GM21619 (cell line): ENCODE measurements at regions not wholly inside any gene's neighbourhood (a gene's known extent, or its start where the extent isn't known, plus 50 kb on each side); places are given as distances from the start of the nearest gene placed in this dataset.
"Not testable (repeated sequence)": the region's sequence is repeated elsewhere in the genome, so short reads cannot be mapped to it uniquely, and the experiment has no call there.

Experiments
- ATAC-seq: cut with Tn5 transposase; IDR thresholded peaks from one replicate; pipeline ENCODE4 v1.9.1; 2021; ENCODE audit not compliant: unreplicated experiment

GRCh38 chr3:24683090-24683489, 188.4 kb upstream of the THRB start:
- ATAC-seq = no peak

- no peak for ATAC-seq
These were observed 189.2 kb upstream of the THRB start for GRCh38 chr3:24683633-24684384.

- no peak for ATAC-seq
These were observed 189.9 kb upstream of the THRB start for GRCh38 chr3:24684506-24685023.

- ATAC-seq = peak; percentile 53
These were observed 192.2 kb upstream of the THRB start for GRCh38 chr3:24686808-24687207.

GRCh38 chr3:24687671-24688070, 193.0 kb upstream of the THRB start:
- no peak for ATAC-seq

GRCh38 chr3:24688446-24689148, 193.9 kb upstream of the THRB start:
- ATAC-seq = no peak

GRCh38 chr3:24689353-24689752, 194.7 kb upstream of the THRB start:
- no peak for ATAC-seq

GRCh38 chr3:24690777-24691176, 196.1 kb upstream of the THRB start:
- ATAC-seq = no peak

- ATAC-seq = not testable (repeated sequence)
These were observed 204.4 kb upstream of the THRB start for GRCh38 chr3:24699078-24699477.

GRCh38 chr3:24704496-24704895, 209.8 kb upstream of the THRB start:
- no peak for ATAC-seq

- no peak for ATAC-seq
These were observed 213.3 kb upstream of the THRB start for GRCh38 chr3:24707936-24708335.

- no peak for ATAC-seq
These were observed 215.3 kb upstream of the THRB start for GRCh38 chr3:24709956-24710355.

- ATAC-seq = no peak
These were observed 218.9 kb upstream of the THRB start for GRCh38 chr3:24713516-24713915.

- no peak for ATAC-seq
These were observed 219.8 kb upstream of the THRB start for GRCh38 chr3:24714436-24714835.

GRCh38 chr3:24715171-24715792, 220.6 kb upstream of the THRB start:
- ATAC-seq = no peak

- no peak for ATAC-seq
These were observed 227.4 kb upstream of the THRB start for GRCh38 chr3:24722087-24722486.

GRCh38 chr3:24725514-24726255, 231.0 kb upstream of the THRB start:
- ATAC-seq = no peak

- no peak for ATAC-seq
These were observed 231.8 kb upstream of the THRB start for GRCh38 chr3:24726423-24726822.

GRCh38 chr3:24730173-24730572, 235.5 kb upstream of the THRB start:
- ATAC-seq = no peak

GRCh38 chr3:24734019-24734418, 239.4 kb upstream of the THRB start:
- ATAC-seq = no peak

- no peak for ATAC-seq
These were observed 242.1 kb upstream of the THRB start for GRCh38 chr3:24736701-24737100.
